ENCODE measurements at regions not wholly inside any gene's neighbourhood (a gene's known extent, or its start where the extent isn't known, plus 50 kb on each side); places are given as distances from the start of the nearest gene placed in this dataset.

- Histone ChIP-seq H3K4me2 (ENCODE audit: low read length) (no peak overlapping the region), H3K9me2 (ENCODE audit: insufficient read depth, low read length) (no peaks in the 10 kb centered on the region), H3K79me2 (replicated peaks; ENCODE audit: insufficient read depth, low read length) (no peaks in the 10 kb centered on the region), H3K27me3 (ENCODE audit: insufficient read depth, low read depth, low read length) (no peaks in the 10 kb centered on the region), H2AFZ (ENCODE audit: low read depth, low read length) (no peak overlapping the region), H3K9me3 (ENCODE audit: low read length) (no peaks in the 10 kb centered on the region), H4K20me1 (ENCODE audit: insufficient read depth) (no peaks in the 10 kb centered on the region), H3F3A (ENCODE audit: insufficient read depth, low read length, poor library complexity, severe bottlenecking) (no peaks in the 10 kb centered on the region), H3K27ac (ENCODE audit: low read length) (no peak overlapping the region), H3K36me3 (ENCODE audit: insufficient read depth, low read length) (no peaks in the 10 kb centered on the region), H3K4me3 (ENCODE audit: low read length) (no peak overlapping the region), H3K9ac (ENCODE audit: low read length) (no peak overlapping the region)
- TF ChIP-seq SMC3 (conservative IDR thresholded peaks at IDR 0.05; ENCODE audit: poor library complexity) (no peak), EZH2 (IDR thresholded peaks at IDR 0.05; ENCODE audit: borderline replicate concordance, insufficient read depth, low read length, poor library complexity, severe bottlenecking) (no peak), TAF1 (IDR thresholded peaks at IDR 0.05; ENCODE audit: low read depth) (no peak), CTCF (IDR thresholded peaks at IDR 0.05; ENCODE audit: poor library complexity, severe bottlenecking) (no peak), EP300 (conservative IDR thresholded peaks at IDR 0.05; ENCODE audit: poor library complexity, severe bottlenecking) (no peak), RAD21 (conservative IDR thresholded peaks at IDR 0.05) (no peak), MXI1 (conservative IDR thresholded peaks at IDR 0.05; ENCODE audit: poor library complexity, severe bottlenecking) (no peak), POLR2AphosphoS5 (IDR thresholded peaks at IDR 0.05) (no peak), REST (IDR thresholded peaks at IDR 0.05; ENCODE audit: borderline replicate concordance) (no peak)
Observed at GRCh38 chr11:120021978-120022377, 115.9 kb downstream of the TRIM29 start.

GRCh38 chr11:120021391-120021953 lies 116.4 kb downstream of the TRIM29 start:
- Histone ChIP-seq H3K27me3 (ENCODE audit: insufficient read depth, low read depth, low read length) (no peaks in the 10 kb centered on the region), H3K4me2 (ENCODE audit: low read length) (no peak overlapping the region), H3K9ac (ENCODE audit: low read length) (no peak overlapping the region), H3K27ac (ENCODE audit: low read length) (no peak overlapping the region), H3K36me3 (ENCODE audit: insufficient read depth, low read length) (no peaks in the 10 kb centered on the region), H3K9me2 (ENCODE audit: insufficient read depth, low read length) (no peaks in the 10 kb centered on the region), H4K20me1 (ENCODE audit: insufficient read depth) (no peaks in the 10 kb centered on the region), H3F3A (ENCODE audit: insufficient read depth, low read length, poor library complexity, severe bottlenecking) (no peaks in the 10 kb centered on the region), H3K4me3 (ENCODE audit: low read length) (no peak overlapping the region), H3K9me3 (ENCODE audit: low read length) (no peaks in the 10 kb centered on the region), H2AFZ (ENCODE audit: low read depth, low read length) (no peak overlapping the region), H3K79me2 (replicated peaks; ENCODE audit: insufficient read depth, low read length) (no peaks in the 10 kb centered on the region)
- TF ChIP-seq EP300 (conservative IDR thresholded peaks at IDR 0.05; ENCODE audit: poor library complexity, severe bottlenecking): no peak
- TF ChIP-seq TAF1 (IDR thresholded peaks at IDR 0.05; ENCODE audit: low read depth): no peak
- no peak for TF ChIP-seq CTCF (IDR thresholded peaks at IDR 0.05; ENCODE audit: poor library complexity, severe bottlenecking)
- TF ChIP-seq POLR2AphosphoS5 (IDR thresholded peaks at IDR 0.05): no peak
- TF ChIP-seq EZH2 (IDR thresholded peaks at IDR 0.05; ENCODE audit: borderline replicate concordance, insufficient read depth, low read length, poor library complexity, severe bottlenecking): no peak
- TF ChIP-seq SMC3 (conservative IDR thresholded peaks at IDR 0.05; ENCODE audit: poor library complexity): no peak
- TF ChIP-seq REST (IDR thresholded peaks at IDR 0.05; ENCODE audit: borderline replicate concordance): no peak
- no peak for TF ChIP-seq MXI1 (conservative IDR thresholded peaks at IDR 0.05; ENCODE audit: poor library complexity, severe bottlenecking)
- no peak for TF ChIP-seq RAD21 (conservative IDR thresholded peaks at IDR 0.05)
